GM23248 (cell line): ENCODE measurements at regions not wholly inside any gene's neighbourhood (a gene's known extent, or its start where the extent isn't known, plus 50 kb on each side); places are given as distances from the start of the nearest gene placed in this dataset.

Experiments used
- EZH2 ChIP-seq: fragments of 200-600 bp; sonication (generic); IDR thresholded peaks from 2 replicates; pipeline ENCODE4 v1.6.1; 2018; ENCODE audit warnings: antibody characterized with exemption, mild to moderate bottlenecking; ENCODE audit not compliant: insufficient read depth, poor library complexity, severe bottlenecking
- EZH2phosphoT487 ChIP-seq: fragments of 200-600 bp; sonication (generic); IDR thresholded peaks from 2 replicates; pipeline ENCODE4 v1.6.1; 2018; ENCODE audit warnings: antibody characterized with exemption, moderate library complexity, mild to moderate bottlenecking, low read depth; ENCODE audit not compliant: insufficient read depth

DNA sequence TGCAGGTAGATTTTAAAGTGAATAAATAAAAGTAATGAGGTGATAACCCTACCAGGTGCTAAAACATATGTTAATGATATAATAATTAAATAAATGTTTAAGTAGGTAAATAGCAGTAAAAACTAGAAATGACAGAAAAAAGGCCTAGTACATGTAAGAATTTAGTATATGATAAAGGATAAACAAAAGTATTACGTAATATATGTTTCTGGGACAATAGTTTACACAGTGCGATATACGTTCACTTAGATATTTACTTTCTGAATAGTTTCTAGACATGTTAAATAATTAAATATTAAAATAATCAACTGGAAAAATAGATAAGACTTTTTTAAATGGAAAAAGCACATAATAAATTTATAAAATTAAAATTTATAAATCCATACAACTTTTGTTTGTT, 340.9 kb downstream of the LIG4 start:
- TF ChIP-seq EZH2phosphoT487 (no peak), EZH2 (no peak)
